ENCODE measurements at regions not wholly inside any gene's neighbourhood (a gene's known extent, or its start where the extent isn't known, plus 50 kb on each side); places are given as distances from the start of the nearest gene placed in this dataset.
"Not testable (repeated sequence)": the region's sequence is repeated elsewhere in the genome, so short reads cannot be mapped to it uniquely, and the experiment has no call there.

- DNase-seq, result no peak
These were observed 166.6 kb downstream of the DKK2 start for GRCh38 chr4:106869551-106869950.

- DNase-seq, result no peak
These were observed 167.6 kb downstream of the DKK2 start for GRCh38 chr4:106868381-106869035.

GRCh38 chr4:106864231-106864630, 171.9 kb downstream of the DKK2 start:
- no peak for DNase-seq

- no peak for DNase-seq
These were observed 181.4 kb downstream of the DKK2 start for GRCh38 chr4:106854569-106855351.

GRCh38 chr4:106852426-106852825, 183.7 kb downstream of the DKK2 start:
- DNase-seq, result no peak

GRCh38 chr4:106851726-106852125, 184.4 kb downstream of the DKK2 start:
- DNase-seq, result no peak

GRCh38 chr4:106850691-106851090, 185.4 kb downstream of the DKK2 start:
- DNase-seq, result no peak

- DNase-seq, result no peak
These were observed 200.2 kb downstream of the DKK2 start for GRCh38 chr4:106835919-106836318.

- no peak for DNase-seq
These were observed 205.2 kb downstream of the DKK2 start for GRCh38 chr4:106830879-106831278.

- no peak for DNase-seq
These were observed 217.3 kb downstream of the DKK2 start for GRCh38 chr4:106818764-106819163.

GRCh38 chr4:106816496-106816895, 219.6 kb downstream of the DKK2 start:
- no peak for DNase-seq

GRCh38 chr4:106810122-106810521, 226.0 kb downstream of the DKK2 start:
- no peak for DNase-seq

GRCh38 chr4:106809076-106809475, 227.0 kb downstream of the DKK2 start:
- no peak for DNase-seq

- no peak for DNase-seq
These were observed 229.8 kb downstream of the DKK2 start for GRCh38 chr4:106806158-106806797.

- DNase-seq, result no peak
These were observed 233.0 kb downstream of the DKK2 start for GRCh38 chr4:106803083-106803482.

GRCh38 chr4:106801386-106801785, 234.7 kb downstream of the DKK2 start:
- DNase-seq, result no peak

- DNase-seq, result no peak
These were observed 239.2 kb downstream of the DKK2 start for GRCh38 chr4:106796876-106797275.

- no peak for DNase-seq
These were observed 240.8 kb downstream of the DKK2 start for GRCh38 chr4:106795326-106795725.

- DNase-seq, result no peak
These were observed 242.2 kb downstream of the DKK2 start for GRCh38 chr4:106793933-106794332.

- no peak for DNase-seq
These were observed 260.5 kb downstream of the DKK2 start for GRCh38 chr4:106775636-106776035.

GRCh38 chr4:106774055-106774454, 262.1 kb downstream of the DKK2 start:
- DNase-seq, result not testable (repeated sequence)

- DNase-seq, result no peak
These were observed 262.8 kb downstream of the DKK2 start for GRCh38 chr4:106773076-106773905.

GRCh38 chr4:106767991-106768390, 268.1 kb downstream of the DKK2 start:
- no peak for DNase-seq
